ENCODE measurements at regions not wholly inside any gene's neighbourhood (a gene's known extent, or its start where the extent isn't known, plus 50 kb on each side); places are given as distances from the start of the nearest gene placed in this dataset.
"Not testable (repeated sequence)": the region's sequence is repeated elsewhere in the genome, so short reads cannot be mapped to it uniquely, and the experiment has no call there.

DNA sequence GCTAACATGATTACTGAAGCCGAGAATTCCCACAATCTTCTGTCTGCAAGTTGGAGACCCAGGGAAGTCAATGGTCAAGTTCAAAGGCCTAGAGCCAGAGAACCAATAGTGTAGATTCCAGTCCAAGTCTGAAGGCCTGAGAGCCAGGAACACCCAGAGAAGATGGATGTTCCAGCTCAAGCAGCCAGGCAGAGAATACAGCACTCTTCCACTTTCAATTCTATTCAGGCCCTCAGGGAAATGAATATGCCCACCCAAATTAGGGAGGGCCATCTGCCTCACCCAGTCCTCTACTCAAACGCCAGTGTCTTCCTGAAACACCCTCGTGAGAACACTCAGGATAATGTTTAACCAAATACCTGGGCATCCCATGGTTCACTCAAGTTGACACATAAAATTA, 123.5 kb downstream of the THBS2 start:
- H3K4me3 ChIP-seq (ENCODE audit: low read length), result no peak overlapping the region
- TF ChIP-seq ZNF274 (IDR thresholded peaks at IDR 0.05; ENCODE audit: low read depth, low read length), result no peak

- TF ChIP-seq ZNF274 (IDR thresholded peaks at IDR 0.05; ENCODE audit: low read depth, low read length), result no peak
Measured at GRCh38 chr6:169121013-169121412, 132.6 kb downstream of the THBS2 start.

DNA sequence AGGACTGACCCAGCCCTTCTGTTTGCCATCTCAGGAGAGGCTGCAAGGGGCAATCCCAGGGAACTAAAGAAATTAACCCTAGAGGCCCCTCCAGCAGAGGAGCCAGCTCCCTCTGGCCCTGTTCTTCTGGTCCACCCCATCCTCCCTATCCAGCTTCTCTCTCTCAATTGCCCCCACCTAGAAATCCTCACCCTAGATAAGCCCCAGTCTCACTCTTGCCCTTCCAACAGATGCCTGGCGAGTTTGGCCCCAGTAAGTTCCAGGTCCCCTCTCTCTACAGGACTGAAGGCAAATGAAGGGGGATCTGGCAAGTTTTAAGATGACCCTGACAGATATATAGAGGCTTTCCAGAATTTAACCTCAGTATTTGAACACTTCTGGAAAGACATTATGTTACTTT, 134.0 kb downstream of the THBS2 start:
- TF ChIP-seq ZNF274 (IDR thresholded peaks at IDR 0.05; ENCODE audit: low read depth, low read length), result no peak
- no peak overlapping the region for H3K4me3 ChIP-seq (ENCODE audit: low read length)

More at GRCh38 chr6:169121013-169121412, 132.6 kb downstream of the THBS2 start:
- no peak overlapping the region for H3K4me3 ChIP-seq (ENCODE audit: low read length)

GRCh38 chr6:169118346-169118830, 135.3 kb downstream of the THBS2 start:
- H3K4me3 ChIP-seq (ENCODE audit: low read length), result no peak overlapping the region
- no peak for TF ChIP-seq ZNF274 (IDR thresholded peaks at IDR 0.05; ENCODE audit: low read depth, low read length)

DNA sequence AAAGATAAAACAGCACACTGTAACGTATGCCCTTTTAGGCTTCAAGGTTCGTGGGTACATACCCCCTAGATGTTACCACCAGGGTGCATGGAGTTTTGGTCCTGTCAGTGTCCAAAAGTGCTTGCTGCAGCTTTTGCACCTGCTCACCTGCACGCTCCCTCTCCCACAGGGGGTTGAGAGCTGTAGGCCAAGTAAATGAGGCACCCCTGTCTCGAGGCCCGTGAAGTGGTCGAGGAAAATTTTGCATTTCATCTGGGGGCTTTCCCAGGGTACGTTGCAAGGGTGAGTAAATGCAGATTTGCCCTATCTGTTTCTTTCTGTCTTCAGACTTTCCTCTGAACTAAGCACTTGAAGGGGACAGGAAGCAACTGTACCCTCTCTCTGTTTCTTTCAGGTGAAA, 136.0 kb downstream of the THBS2 start:
- no peak for TF ChIP-seq ZNF274 (IDR thresholded peaks at IDR 0.05; ENCODE audit: low read depth, low read length)
- no peak overlapping the region for H3K4me3 ChIP-seq (ENCODE audit: low read length)

DNA sequence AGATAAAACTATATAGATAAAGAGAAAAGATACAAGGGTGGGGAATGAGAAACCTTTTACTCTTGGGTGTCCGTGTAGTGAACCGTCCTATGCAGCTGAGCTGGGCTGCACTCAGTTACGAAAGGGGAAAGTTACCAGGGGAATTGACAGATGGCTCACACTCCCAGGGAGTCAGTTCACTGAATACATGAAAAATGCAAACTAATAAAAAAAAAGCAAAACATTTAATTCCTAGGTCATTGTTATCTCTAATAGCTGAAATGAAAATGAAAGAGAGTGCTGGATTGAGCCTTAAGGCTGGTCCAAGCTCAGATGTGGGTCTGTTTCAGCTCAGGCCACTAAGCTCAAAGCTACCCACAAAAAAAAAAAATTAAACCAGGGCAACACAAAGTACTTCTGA, 138.0 kb downstream of the THBS2 start:
- no peak overlapping the region for H3K4me3 ChIP-seq (ENCODE audit: low read length)
- TF ChIP-seq ZNF274 (IDR thresholded peaks at IDR 0.05; ENCODE audit: low read depth, low read length), result no peak

- not testable (repeated sequence) for H3K4me3 ChIP-seq (ENCODE audit: low read length)
Measured at GRCh38 chr6:169114632-169115031, 139.0 kb downstream of the THBS2 start.

DNA sequence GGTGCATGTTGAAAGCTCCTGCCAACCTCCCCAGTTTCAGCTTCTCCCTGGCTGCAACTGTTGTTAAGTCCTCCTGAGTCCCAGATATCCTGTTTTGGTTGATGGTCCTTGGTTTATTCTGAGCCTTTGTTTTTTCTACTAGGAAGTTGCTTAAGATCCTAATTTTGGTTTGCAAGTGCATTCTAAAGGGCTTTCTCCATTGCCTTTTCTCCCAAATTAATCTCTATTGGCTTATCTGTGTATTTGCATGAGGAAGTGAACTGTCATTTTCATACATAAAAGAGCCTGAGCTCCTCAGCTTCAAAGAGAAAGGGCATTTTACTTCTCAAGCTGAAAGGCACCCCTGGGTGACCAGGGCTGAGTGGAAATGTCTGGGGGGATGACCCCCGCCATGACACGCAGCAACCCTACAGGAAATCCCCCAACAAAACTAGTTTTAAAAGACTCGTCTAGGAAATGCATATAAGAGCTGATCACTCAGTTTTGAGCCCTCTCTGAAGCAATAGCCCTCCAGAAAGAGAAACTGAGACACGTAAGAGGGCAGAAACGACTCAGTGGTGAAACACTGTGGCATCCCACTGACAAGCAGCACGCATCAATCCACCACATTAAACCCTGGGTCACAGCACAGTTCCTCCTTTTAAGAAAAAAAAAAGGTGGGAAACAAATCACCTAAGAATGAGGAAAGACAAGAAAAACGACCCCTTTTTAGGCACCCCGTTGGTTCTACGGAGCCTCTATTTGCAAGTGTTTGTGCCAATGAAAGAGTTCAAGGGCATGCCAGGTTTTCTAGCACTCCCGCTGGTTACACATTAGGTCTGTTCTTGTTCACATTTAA, 140.9 kb downstream of the THBS2 start:
- no peak overlapping the region; the same call in 1 of the 2 replicates for H3K4me3 ChIP-seq (ENCODE audit: low read length)
- no peak for TF ChIP-seq ZNF274 (IDR thresholded peaks at IDR 0.05; ENCODE audit: low read depth, low read length)

DNA sequence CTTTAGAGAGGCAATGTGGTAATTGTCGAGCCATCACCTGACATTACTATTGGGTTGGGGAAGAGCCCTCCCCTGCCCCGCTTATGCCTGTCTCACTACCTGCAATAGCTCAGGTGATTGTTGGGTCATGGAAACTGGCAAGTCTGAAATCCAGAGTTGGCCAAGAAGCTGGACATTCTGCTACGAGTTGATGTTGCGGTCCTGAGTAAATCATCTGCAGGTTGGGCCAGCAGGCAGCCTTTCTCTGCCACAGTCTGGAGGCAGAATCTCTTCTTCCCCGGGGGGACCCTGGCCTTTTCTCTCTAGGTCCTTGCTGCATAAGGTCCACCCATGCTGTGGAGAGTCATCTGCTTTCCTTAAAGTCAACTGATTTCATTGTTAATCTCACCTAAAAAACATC, 142.4 kb downstream of the THBS2 start:
- no peak for TF ChIP-seq ZNF274 (IDR thresholded peaks at IDR 0.05; ENCODE audit: low read depth, low read length)
- no peak overlapping the region for H3K4me3 ChIP-seq (ENCODE audit: low read length)

GRCh38 chr6:169109411-169110220, 144.0 kb downstream of the THBS2 start:
- no peak for TF ChIP-seq ZNF274 (IDR thresholded peaks at IDR 0.05; ENCODE audit: low read depth, low read length)

DNA sequence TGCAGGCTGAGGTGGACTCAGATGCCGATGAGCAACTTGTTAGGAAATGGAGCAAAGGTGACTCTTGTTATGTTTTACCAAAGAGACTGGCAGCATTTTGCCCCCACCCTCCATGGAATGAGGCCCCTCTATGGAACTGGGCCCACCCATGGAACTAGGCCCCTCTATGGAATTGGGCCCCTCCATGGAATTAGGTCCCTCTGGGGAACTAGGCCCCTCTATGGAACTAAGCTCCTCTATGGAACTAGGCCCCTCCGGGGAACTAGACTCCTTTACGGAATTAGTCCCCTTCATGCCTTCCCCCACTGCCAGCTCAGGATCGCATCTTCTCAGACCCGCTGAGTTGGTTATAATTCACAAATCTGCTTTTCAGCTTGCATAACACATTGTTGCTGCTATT, 144.9 kb downstream of the THBS2 start:
- H3K4me3 ChIP-seq (ENCODE audit: low read length), result no peak overlapping the region
- no peak for TF ChIP-seq ZNF274 (IDR thresholded peaks at IDR 0.05; ENCODE audit: low read depth, low read length)

More at GRCh38 chr6:169109411-169110220, 144.0 kb downstream of the THBS2 start:
- H3K4me3 ChIP-seq (ENCODE audit: low read length), result no peak overlapping the region

- no peak overlapping the region for H3K4me3 ChIP-seq (ENCODE audit: low read length)
- TF ChIP-seq ZNF274 (IDR thresholded peaks at IDR 0.05; ENCODE audit: low read depth, low read length), result no peak
Measured at GRCh38 chr6:169106176-169106575, 147.5 kb downstream of the THBS2 start.

DNA sequence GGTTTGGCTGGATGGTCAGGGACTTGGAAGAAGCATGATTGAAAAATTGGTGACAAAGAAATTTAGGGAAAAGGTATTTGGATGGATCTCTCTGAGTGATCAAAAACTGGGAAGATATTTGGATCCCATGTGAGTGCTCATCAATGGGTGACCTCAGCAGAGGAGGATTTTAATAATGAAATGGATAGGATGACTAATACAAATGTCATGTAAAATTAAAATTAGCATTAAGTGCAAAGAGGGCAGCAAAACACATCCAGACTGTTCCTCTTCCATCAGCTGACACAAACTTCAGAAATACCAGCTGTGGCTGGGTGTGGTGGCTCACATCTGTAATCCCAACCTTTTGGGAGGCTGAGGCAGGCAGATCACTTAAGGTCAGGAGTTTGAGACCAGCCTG, 151.7 kb downstream of the THBS2 start:
- TF ChIP-seq ZNF274 (IDR thresholded peaks at IDR 0.05; ENCODE audit: low read depth, low read length), result no peak
- H3K4me3 ChIP-seq (ENCODE audit: low read length), result no peak overlapping the region

DNA sequence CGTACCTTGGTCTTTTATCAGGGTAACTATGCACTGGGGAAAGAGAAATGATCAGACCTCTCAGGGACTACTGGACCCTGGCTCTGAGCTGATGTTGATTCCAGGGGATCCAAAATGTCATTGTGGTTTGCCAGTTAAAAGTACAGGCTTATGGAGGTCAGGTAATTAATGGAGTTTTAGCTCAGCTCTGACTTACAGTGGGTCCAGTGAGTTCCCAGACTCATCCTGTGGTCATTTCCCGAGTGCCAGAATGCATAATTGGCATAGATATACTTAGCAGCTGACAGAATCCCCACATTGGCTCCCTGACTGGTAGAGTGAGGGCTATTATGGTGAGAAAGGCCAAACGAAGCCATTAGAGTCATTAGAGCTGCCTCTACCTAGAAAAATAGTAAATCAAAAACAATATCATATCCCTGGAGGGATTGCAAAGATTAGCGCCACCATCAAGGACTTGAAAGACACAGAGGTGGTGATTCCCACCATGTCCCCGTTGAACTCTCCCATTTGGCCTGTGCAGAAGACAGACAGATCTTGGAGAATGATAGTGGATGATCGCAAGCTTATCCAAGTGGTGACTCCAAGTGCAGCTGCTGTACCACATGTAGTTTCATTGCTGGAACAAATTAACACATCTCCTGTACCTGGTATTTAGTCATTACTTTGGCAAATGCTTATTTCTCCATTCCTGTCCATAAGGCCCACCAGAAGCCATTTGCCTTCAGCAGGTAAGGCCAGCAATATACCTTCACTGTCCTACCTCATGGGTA, 152.4 kb downstream of the THBS2 start:
- no peak overlapping the region for H3K4me3 ChIP-seq (ENCODE audit: low read length)
- TF ChIP-seq ZNF274 (IDR thresholded peaks at IDR 0.05; ENCODE audit: low read depth, low read length), result no peak
